GM19351 (cell line): ENCODE measurements at regions not wholly inside any gene's neighbourhood (a gene's known extent, or its start where the extent isn't known, plus 50 kb on each side); places are given as distances from the start of the nearest gene placed in this dataset.

Experiments
- ATAC-seq: cut with Tn5 transposase; IDR thresholded peaks from one replicate; pipeline ENCODE4 v1.9.1; 2021; ENCODE audit warnings: mild to moderate bottlenecking, moderate library complexity; ENCODE audit not compliant: unreplicated experiment

- no peak for ATAC-seq
These were observed 77.5 kb upstream of the CAST start for GRCh38 chr5:96584712-96585111.

- ATAC-seq: no peak
These were observed 73.6 kb upstream of the CAST start for GRCh38 chr5:96588539-96588938.

GRCh38 chr5:96590796-96591195 is 71.4 kb upstream of the CAST start:
- ATAC-seq: no peak

- peak; percentile 69 for ATAC-seq
These were observed 66.7 kb upstream of the CAST start for GRCh38 chr5:96595300-96596090.

GRCh38 chr5:96597438-96598020 is 64.6 kb upstream of the CAST start:
- no peak for ATAC-seq

- no peak for ATAC-seq
These were observed 61.0 kb upstream of the CAST start for GRCh38 chr5:96601200-96601599.

GRCh38 chr5:96601715-96602244 is 60.4 kb upstream of the CAST start:
- peak; percentile 94 for ATAC-seq

- no peak for ATAC-seq
These were observed 59.4 kb upstream of the CAST start for GRCh38 chr5:96602776-96603175.

- no peak for ATAC-seq
These were observed 56.9 kb upstream of the CAST start for GRCh38 chr5:96605144-96605837.

GRCh38 chr5:96609369-96609768 is 52.8 kb upstream of the CAST start:
- no peak for ATAC-seq

GRCh38 chr5:96610747-96611146 is 51.4 kb upstream of the CAST start:
- no peak for ATAC-seq

- no peak for ATAC-seq
These were observed 50.2 kb upstream of the CAST start for GRCh38 chr5:96611946-96612345.
